Heart left ventricle (tissue), 13 donors: ENCODE measurements at regions not wholly inside any gene's neighbourhood (a gene's known extent, or its start where the extent isn't known, plus 50 kb on each side); places are given as distances from the start of the nearest gene placed in this dataset.

Experiments
- CTCF ChIP-seq, 12 donors: fragments of 200-600 bp; sonication (generic) in 4 of 12; IDR thresholded peaks; one replicate each; pipeline versions ENCODE4 v1.5.0 to v1.8.0; 2018 to 2022; ENCODE audit warnings: antibody characterized with exemption in 12 of 12, mild to moderate bottlenecking in 5 of 12
- POLR2A ChIP-seq, 2 donors: fragments of 450-650 bp; IDR thresholded peaks; one replicate each; pipeline ENCODE4 v1.6.1; 2017; ENCODE audit warnings: antibody characterized with exemption in 2 of 2, mild to moderate bottlenecking in 2 of 2, moderate library complexity in 2 of 2
- donor health status: ischemic (EF 13 %, LVEDD 7.1; RV severe dilation, severe dysfunction).
- donor health status: DM: no; HTN: yes; CAD: no.
- donor health status: DM: no; HTN: no; CAD: no.
- donor health status: ischemic (EF 25% LVEDD 6.9; RV normal size, moderate dysfunction).
- donor health status: ischemic (EF 25% LVEDD 5.7; RV mildly dilated, moderate dysfunction).
- donor health status: ischemic (EF 35%, LVEDD 5.7; RV mildly dilated, moderate dysfunction).
- donor health status: nonischemic (EF 11% LVEDD 7.7; RV severe dilation, severe dysfunction).
- donor health status: DM: yes; HTN: yes; CAD: no.
- donor health status: PGD.
- donor health status: ischemic (EF 29% LVEDD 5.4; RV normal size, mild dysfunction).
- donor health status: nonischemic (EF 23%, LVEDD 6.1; RV moderate dilation, normal function).

- TF ChIP-seq CTCF (IDR thresholded peaks at IDR 0.05), result no peak
- TF ChIP-seq POLR2A (IDR thresholded peaks at IDR 0.05), result no peak
Measured at GRCh38 chr5:117888688-117889087, 1099.7 kb downstream of the DTWD2 start.
